HEK293 (cell line): ENCODE measurements at regions not wholly inside any gene's neighbourhood (a gene's known extent, or its start where the extent isn't known, plus 50 kb on each side); places are given as distances from the start of the nearest gene placed in this dataset.

Experiments used
- CTCF ChIA-PET: fragments of 350-600 bp; formaldehyde crosslinking; extraction: SDS; loops from one replicate; lab custom pipeline; 2021; ENCODE audit warnings: antibody characterized with exemption; lab: Yijun Ruan, JAX
- POLR2A ChIA-PET: fragments of 300-600 bp; formaldehyde crosslinking; extraction: SDS; loops from one replicate; lab custom pipeline; 2020; ENCODE audit warnings: antibody characterized with exemption, inconsistent platforms; lab: Yijun Ruan, JAX
- H3K27ac ChIP-seq: fragments of 200-500 bp; sonication (Bioruptor generic); 2 replicates; pipeline ENCODE4 v1.5.1; 2014; ENCODE audit warnings: low read depth, low read length, control low read depth, inconsistent platforms; ENCODE audit errors: extremely low read depth
- H3K36me3 ChIP-seq, 2 experiments: fragments of 200-500 bp in 1 of 2; sonication (Bioruptor generic) in 1 of 2; 1 replicate in 1 of 2; 2 replicates in 1 of 2; pipeline ENCODE4 v1.5.1; 2014 to 2017; ENCODE audit warnings: inconsistent platforms in 2 of 2, low read length in 2 of 2; ENCODE audit not compliant: control insufficient read depth in 2 of 2, insufficient read depth in 1 of 2
- H3K4me1 ChIP-seq: fragments of 200-500 bp; sonication (Bioruptor generic); 2 replicates; pipeline ENCODE4 v1.5.1; 2014; ENCODE audit warnings: mild to moderate bottlenecking, low read length, inconsistent platforms; ENCODE audit not compliant: control insufficient read depth, insufficient read depth
- H3K4me3 ChIP-seq: 2 replicates; pipeline ENCODE4 v1.5.1; 2011; ENCODE audit warnings: low read depth, mild to moderate bottlenecking, control low read depth, low read length, moderate library complexity
- H3K9me3 ChIP-seq: fragments of 200-500 bp; sonication (Bioruptor generic); 2 replicates; pipeline ENCODE4 v1.5.1; 2014; ENCODE audit warnings: low read depth, low read length, inconsistent platforms; ENCODE audit not compliant: control insufficient read depth, insufficient read depth
- ATF2 ChIP-seq: fragments of 450-650 bp; formaldehyde crosslinking; IDR thresholded peaks from 2 replicates; pipeline ENCODE4 v1.5.1; 2016; ENCODE audit warnings: missing biosample characterization, missing genetic modification characterization, low read depth
- CTCF ChIP-seq: fragments of 450-650 bp; formaldehyde crosslinking; IDR thresholded peaks from 2 replicates; pipeline ENCODE4 v1.5.1; 2016; ENCODE audit warnings: missing biosample characterization, missing genetic modification characterization
- GLIS1 ChIP-seq: fragments of 450-650 bp; formaldehyde crosslinking; IDR thresholded peaks from 2 replicates; pipeline ENCODE4 v1.5.1; 2016; ENCODE audit warnings: missing biosample characterization, missing genetic modification characterization
- KLF17 ChIP-seq: fragments of 450-650 bp; formaldehyde crosslinking; IDR thresholded peaks from 2 replicates; pipeline ENCODE4 v1.5.1; 2016; ENCODE audit warnings: missing biosample characterization, missing genetic modification characterization
- MEIS1 ChIP-seq: sonication (generic); formaldehyde crosslinking; IDR thresholded peaks from 2 replicates; pipeline ENCODE4 v1.8.1; 2022; ENCODE audit warnings: missing genetic modification reagents, mild to moderate bottlenecking, borderline replicate concordance
- OVOL3 ChIP-seq: fragments of 450-650 bp; formaldehyde crosslinking; IDR thresholded peaks from 2 replicates; pipeline ENCODE4 v1.5.1; 2016; ENCODE audit warnings: missing biosample characterization, missing genetic modification characterization
- SCRT1 ChIP-seq: fragments of 450-650 bp; formaldehyde crosslinking; IDR thresholded peaks from 2 replicates; pipeline ENCODE4 v1.5.1; 2016; ENCODE audit warnings: missing biosample characterization, missing genetic modification characterization, borderline replicate concordance
- TRIM28 ChIP-seq: IDR thresholded peaks from 2 replicates; pipeline ENCODE4 v1.6.1; 2011; ENCODE audit warnings: low read length, control low read depth, borderline replicate concordance
- YY1 ChIP-seq: fragments of 450-650 bp; formaldehyde crosslinking; IDR thresholded peaks from 2 replicates; pipeline ENCODE4 v1.5.1; 2018; ENCODE audit warnings: missing biosample characterization, missing genetic modification characterization
- ZBTB26 ChIP-seq: fragments of 450-650 bp; formaldehyde crosslinking; optimal IDR thresholded peaks from 2 replicates; pipeline ENCODE3; 2016; ENCODE audit warnings: missing biosample characterization, mild to moderate bottlenecking, missing genetic modification characterization
- ZNF16 ChIP-seq: fragments of 450-650 bp; formaldehyde crosslinking; IDR thresholded peaks from 2 replicates; pipeline ENCODE4 v1.5.1; 2016; ENCODE audit warnings: low read depth, missing biosample characterization, missing genetic modification characterization
- ZNF324 ChIP-seq: fragments of 450-650 bp; formaldehyde crosslinking; IDR thresholded peaks from 2 replicates; pipeline ENCODE4 v1.5.1; 2016; ENCODE audit warnings: missing biosample characterization, missing genetic modification characterization
- ZNF404 ChIP-seq: fragments of 450-650 bp; formaldehyde crosslinking; IDR thresholded peaks from 2 replicates; pipeline ENCODE4 v1.5.1; 2017; ENCODE audit warnings: missing biosample characterization, missing genetic modification characterization
- ZNF423 ChIP-seq: fragments of 450-650 bp; formaldehyde crosslinking; IDR thresholded peaks from 2 replicates; pipeline ENCODE4 v1.5.1; 2016; ENCODE audit warnings: missing biosample characterization, missing genetic modification characterization
- ZNF48 ChIP-seq: fragments of 450-650 bp; formaldehyde crosslinking; IDR thresholded peaks from 2 replicates; pipeline ENCODE4 v1.5.1; 2016; ENCODE audit warnings: missing biosample characterization, missing genetic modification characterization
- ZNF510 ChIP-seq: fragments of 450-650 bp; formaldehyde crosslinking; IDR thresholded peaks from 2 replicates; pipeline ENCODE4 v1.5.1; 2018; ENCODE audit warnings: mild to moderate bottlenecking, missing genetic modification characterization, missing biosample characterization; ENCODE audit not compliant: insufficient replicate concordance
- ZNF548 ChIP-seq: fragments of 450-650 bp; formaldehyde crosslinking; IDR thresholded peaks from 2 replicates; pipeline ENCODE4 v1.5.1; 2016; ENCODE audit warnings: missing biosample characterization, missing genetic modification characterization
- ZNF549 ChIP-seq: fragments of 450-650 bp; IDR thresholded peaks from 2 replicates; pipeline ENCODE4 v1.5.1; 2018; ENCODE audit warnings: missing biosample characterization, missing genetic modification characterization, mild to moderate bottlenecking, inconsistent platforms, moderate library complexity
- ZNF621 ChIP-seq: fragments of 450-650 bp; formaldehyde crosslinking; IDR thresholded peaks from 2 replicates; pipeline ENCODE4 v1.5.1; 2017; ENCODE audit warnings: missing biosample characterization, missing genetic modification characterization
- ZNF707 ChIP-seq: fragments of 450-650 bp; formaldehyde crosslinking; IDR thresholded peaks from 2 replicates; pipeline ENCODE4 v1.5.1; 2016; ENCODE audit warnings: missing biosample characterization, missing genetic modification characterization
- ZNF785 ChIP-seq: fragments of 450-650 bp; formaldehyde crosslinking; IDR thresholded peaks from 2 replicates; pipeline ENCODE4 v1.5.1; 2016; ENCODE audit warnings: missing biosample characterization, missing genetic modification characterization
- ZSCAN18 ChIP-seq: fragments of 450-650 bp; formaldehyde crosslinking; IDR thresholded peaks from 2 replicates; pipeline ENCODE4 v1.5.1; 2016; ENCODE audit warnings: missing biosample characterization, missing genetic modification characterization
- TF ChIP-seq, protein P1 (sequence below): fragments of 450-650 bp; formaldehyde crosslinking; IDR thresholded peaks from 2 replicates; pipeline ENCODE4 v1.5.1; 2016; ENCODE audit warnings: missing biosample characterization, missing genetic modification characterization
- TF ChIP-seq, protein P2 (sequence below): fragments of 450-650 bp; formaldehyde crosslinking; IDR thresholded peaks from 2 replicates; pipeline ENCODE4 v1.5.0; 2017; ENCODE audit warnings: missing biosample characterization, missing genetic modification characterization, borderline replicate concordance

DNA sequence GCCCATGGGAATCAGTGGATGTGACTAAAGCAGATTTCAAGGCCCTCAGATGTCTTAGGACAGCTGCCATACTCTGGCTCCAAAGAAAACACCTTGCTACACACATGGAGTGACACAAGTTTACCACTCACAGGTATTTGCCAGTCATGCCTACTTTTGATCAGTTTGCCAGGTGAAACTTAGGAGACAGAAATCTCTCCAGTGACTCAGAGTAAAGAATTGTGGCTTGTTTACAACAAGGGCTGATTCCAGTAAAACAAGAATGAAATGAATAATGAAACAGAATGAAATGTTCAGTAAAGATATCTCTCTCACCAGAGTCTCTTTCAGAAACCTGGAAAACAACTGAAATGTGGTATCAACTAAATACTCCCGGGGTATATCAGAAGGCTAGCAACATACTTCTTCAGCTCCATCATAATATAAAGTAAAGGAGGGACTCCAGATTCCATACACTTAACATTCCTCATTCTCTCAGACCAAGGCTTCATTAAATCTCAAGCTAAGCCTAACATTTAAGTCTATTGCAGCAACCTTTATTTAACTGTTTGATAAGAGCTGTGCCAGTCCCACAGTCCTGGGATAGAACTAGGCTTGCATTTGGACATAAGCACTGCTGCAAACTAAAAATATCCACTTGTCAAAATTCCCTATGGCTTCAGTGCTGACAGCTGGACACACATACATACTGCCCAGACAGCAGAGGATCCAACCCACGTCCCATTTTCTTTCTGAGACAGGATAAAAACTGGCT lies 143.3 kb downstream of the SIPA1L2 start:
- TF ChIP-seq ZNF785 (tag by site-specific recombination) (no peak), MEIS1 (no peak), ZNF510 (tag by site-specific recombination) (no peak), ZNF423 (tag by site-specific recombination) (no peak), YY1 (tag by site-specific recombination) (no peak), OVOL3 (no peak), ZNF404 (tag by site-specific recombination) (no peak), ZNF549 (no peak), ZNF548 (tag by site-specific recombination) (no peak), KLF17 (tag by site-specific recombination) (no peak), GLIS1 (tag by site-specific recombination) (no peak)
- TF ChIP-seq, protein P1, sequence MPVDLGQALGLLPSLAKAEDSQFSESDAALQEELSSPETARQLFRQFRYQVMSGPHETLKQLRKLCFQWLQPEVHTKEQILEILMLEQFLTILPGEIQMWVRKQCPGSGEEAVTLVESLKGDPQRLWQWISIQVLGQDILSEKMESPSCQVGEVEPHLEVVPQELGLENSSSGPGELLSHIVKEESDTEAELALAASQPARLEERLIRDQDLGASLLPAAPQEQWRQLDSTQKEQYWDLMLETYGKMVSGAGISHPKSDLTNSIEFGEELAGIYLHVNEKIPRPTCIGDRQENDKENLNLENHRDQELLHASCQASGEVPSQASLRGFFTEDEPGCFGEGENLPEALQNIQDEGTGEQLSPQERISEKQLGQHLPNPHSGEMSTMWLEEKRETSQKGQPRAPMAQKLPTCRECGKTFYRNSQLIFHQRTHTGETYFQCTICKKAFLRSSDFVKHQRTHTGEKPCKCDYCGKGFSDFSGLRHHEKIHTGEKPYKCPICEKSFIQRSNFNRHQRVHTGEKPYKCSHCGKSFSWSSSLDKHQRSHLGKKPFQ = no peak
- CTCF ChIA-PET = interaction anchor here (0.6 kb wide), 1 partner anchor 1542 kb away, joined by 3 read pairs; no protein-coding TSS in a partner anchor
- H3K27ac ChIP-seq = no peak overlapping the region
- no peaks in the 10 kb centered on the region for H3K4me1 ChIP-seq
- no peak overlapping the region for H3K4me3 ChIP-seq
- H3K9me3 ChIP-seq = no peaks in the 10 kb centered on the region
- peaks cover 13 to 35% of the 10 kb centered on the region in 2 experiments; a peak in 2 of 3 replicates for H3K36me3 ChIP-seq
- POLR2A ChIA-PET = no interaction called here

GRCh38 chr1:232486006-232486405 lies 143.9 kb downstream of the SIPA1L2 start:
- ChIA-PET POLR2A (no interaction called here), CTCF (interaction anchor here (1.6 kb wide), 1 partner anchor 12 kb away, joined by 4 read pairs; no protein-coding TSS in a partner anchor)
- no peak overlapping the region for H3K27ac ChIP-seq
- TF ChIP-seq ZBTB26 (tag by site-specific recombination) (no peak), TRIM28 (no peak), ZNF48 (no peak), CTCF (no peak), ZNF621 (tag by site-specific recombination) (no peak), ZSCAN18 (tag by site-specific recombination) (no peak), ZNF510 (tag by site-specific recombination) (no peak), ATF2 (no peak), ZNF16 (no peak), SCRT1 (tag by site-specific recombination) (no peak), ZNF707 (tag by site-specific recombination) (no peak), ZNF324 (tag by site-specific recombination) (no peak)
- TF ChIP-seq, protein P2, sequence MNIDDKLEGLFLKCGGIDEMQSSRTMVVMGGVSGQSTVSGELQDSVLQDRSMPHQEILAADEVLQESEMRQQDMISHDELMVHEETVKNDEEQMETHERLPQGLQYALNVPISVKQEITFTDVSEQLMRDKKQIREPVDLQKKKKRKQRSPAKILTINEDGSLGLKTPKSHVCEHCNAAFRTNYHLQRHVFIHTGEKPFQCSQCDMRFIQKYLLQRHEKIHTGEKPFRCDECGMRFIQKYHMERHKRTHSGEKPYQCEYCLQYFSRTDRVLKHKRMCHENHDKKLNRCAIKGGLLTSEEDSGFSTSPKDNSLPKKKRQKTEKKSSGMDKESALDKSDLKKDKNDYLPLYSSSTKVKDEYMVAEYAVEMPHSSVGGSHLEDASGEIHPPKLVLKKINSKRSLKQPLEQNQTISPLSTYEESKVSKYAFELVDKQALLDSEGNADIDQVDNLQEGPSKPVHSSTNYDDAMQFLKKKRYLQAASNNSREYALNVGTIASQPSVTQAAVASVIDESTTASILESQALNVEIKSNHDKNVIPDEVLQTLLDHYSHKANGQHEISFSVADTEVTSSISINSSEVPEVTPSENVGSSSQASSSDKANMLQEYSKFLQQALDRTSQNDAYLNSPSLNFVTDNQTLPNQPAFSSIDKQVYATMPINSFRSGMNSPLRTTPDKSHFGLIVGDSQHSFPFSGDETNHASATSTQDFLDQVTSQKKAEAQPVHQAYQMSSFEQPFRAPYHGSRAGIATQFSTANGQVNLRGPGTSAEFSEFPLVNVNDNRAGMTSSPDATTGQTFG (tag by site-specific recombination) = no peak

More at GRCh38 chr1:232486006-232486405, 143.9 kb downstream of the SIPA1L2 start:
- no peak overlapping the region for H3K4me3 ChIP-seq
- H3K9me3 ChIP-seq = no peaks in the 10 kb centered on the region
- peaks cover 13 to 31% of the 10 kb centered on the region in 2 experiments; a peak in 2 of 3 replicates for H3K36me3 ChIP-seq
- no peaks in the 10 kb centered on the region for H3K4me1 ChIP-seq
